Activated naive CD8-positive, alpha-beta T cell treated with anti-CD3 and anti-CD28 coated beads for 36 hours (primary cell): ENCODE measurements at regions not wholly inside any gene's neighbourhood (a gene's known extent, or its start where the extent isn't known, plus 50 kb on each side); places are given as distances from the start of the nearest gene placed in this dataset.

Source experiments
- DNase-seq: peaks from one replicate; pipeline ENCODE4 v3.0.0; 2021
- H3K27ac Mint-ChIP-seq: one replicate; pipeline ENCODE4 v1.8.0; 2022; ENCODE audit warnings: mild to moderate bottlenecking, moderate library complexity, mixed read lengths
- H3K27me3 Mint-ChIP-seq: one replicate; pipeline ENCODE4 v1.8.0; 2022; ENCODE audit warnings: mild to moderate bottlenecking, mixed read lengths
- H3K36me3 Mint-ChIP-seq: one replicate; pipeline ENCODE4 v1.8.0; 2021; ENCODE audit warnings: mild to moderate bottlenecking, mixed read lengths
- H3K4me1 Mint-ChIP-seq: one replicate; pipeline ENCODE4 v1.8.0; 2021; ENCODE audit warnings: mixed read lengths
- H3K4me3 Mint-ChIP-seq: one replicate; pipeline ENCODE4 v1.8.0; 2022; ENCODE audit warnings: mild to moderate bottlenecking, moderate library complexity, mixed read lengths
- H3K9me3 Mint-ChIP-seq: one replicate; pipeline ENCODE4 v1.8.0; 2022; ENCODE audit warnings: mixed read lengths

GRCh38 chr7:110326966-110327365 is 764.0 kb upstream of the LRRN3 start:
- Mint-ChIP-seq H3K27me3 (no peaks in the 10 kb centered on the region), H3K36me3 (no peaks in the 10 kb centered on the region), H3K4me3 (no peak overlapping the region), H3K9me3 (no peaks in the 10 kb centered on the region), H3K27ac (no peak overlapping the region), H3K4me1 (no peaks in the 10 kb centered on the region)
- DNase-seq, result no peak

DNA sequence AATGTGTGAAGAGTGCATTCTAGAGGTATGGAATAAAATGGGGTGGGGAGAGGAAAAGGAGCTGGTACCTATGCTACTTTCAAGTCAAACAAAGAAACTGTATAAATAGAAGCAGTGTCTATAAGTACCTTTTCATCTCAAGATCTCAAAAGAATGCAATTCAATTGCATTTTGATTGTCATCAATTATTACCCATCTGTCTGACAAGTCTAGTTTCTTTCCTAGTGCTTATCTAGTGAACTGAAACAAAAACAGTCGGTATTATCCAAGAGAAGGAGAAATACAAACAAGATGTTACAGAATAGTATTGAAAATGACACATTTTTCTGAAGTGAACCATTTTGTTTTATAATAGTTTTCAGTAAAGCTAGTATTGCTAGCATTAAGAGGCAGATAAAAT is 754.5 kb upstream of the LRRN3 start:
- H3K9me3 Mint-ChIP-seq, result peaks cover 1% of the 10 kb centered on the region
- DNase-seq, result no peak
- no peak overlapping the region for H3K4me3 Mint-ChIP-seq
- H3K36me3 Mint-ChIP-seq, result no peaks in the 10 kb centered on the region
- no peak overlapping the region for H3K27ac Mint-ChIP-seq
- no peaks in the 10 kb centered on the region for H3K27me3 Mint-ChIP-seq
- no peaks in the 10 kb centered on the region for H3K4me1 Mint-ChIP-seq

DNA sequence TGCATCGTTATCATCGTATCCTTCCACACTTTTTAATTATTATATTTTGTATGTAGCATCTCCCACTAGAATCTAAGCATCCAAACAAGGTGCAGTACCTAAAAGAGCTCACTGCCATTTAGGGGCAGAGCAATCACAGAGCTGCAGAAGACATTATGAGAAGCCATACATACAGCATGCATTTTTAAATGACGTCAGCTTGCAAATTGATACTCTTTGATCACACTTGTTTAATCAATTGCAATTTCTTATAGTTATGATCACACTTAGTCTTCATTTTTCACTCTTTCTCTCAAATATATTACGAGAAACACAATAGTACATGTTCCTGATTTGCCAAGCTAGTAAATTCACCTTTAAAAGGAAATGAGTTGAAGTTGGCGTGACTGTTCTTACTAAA is 753.3 kb upstream of the LRRN3 start:
- H3K27ac Mint-ChIP-seq, result no peak overlapping the region
- no peaks in the 10 kb centered on the region for H3K4me1 Mint-ChIP-seq
- no peak for DNase-seq
- peaks cover 1% of the 10 kb centered on the region for H3K9me3 Mint-ChIP-seq
- H3K27me3 Mint-ChIP-seq, result no peaks in the 10 kb centered on the region
- no peaks in the 10 kb centered on the region for H3K36me3 Mint-ChIP-seq
- no peak overlapping the region for H3K4me3 Mint-ChIP-seq

GRCh38 chr7:110347081-110347480 is 743.8 kb upstream of the LRRN3 start:
- Mint-ChIP-seq H3K36me3 (no peaks in the 10 kb centered on the region), H3K27ac (no peak overlapping the region), H3K27me3 (no peaks in the 10 kb centered on the region), H3K4me3 (no peak overlapping the region), H3K9me3 (peaks cover 8% of the 10 kb centered on the region), H3K4me1 (no peaks in the 10 kb centered on the region)
- DNase-seq, result no peak

GRCh38 chr7:110356438-110356837 is 734.5 kb upstream of the LRRN3 start:
- Mint-ChIP-seq H3K4me3 (no peak overlapping the region), H3K4me1 (no peaks in the 10 kb centered on the region), H3K9me3 (peaks cover 2% of the 10 kb centered on the region), H3K27me3 (no peaks in the 10 kb centered on the region), H3K27ac (no peak overlapping the region), H3K36me3 (no peaks in the 10 kb centered on the region)
- no peak for DNase-seq

GRCh38 chr7:110358028-110358427 is 732.9 kb upstream of the LRRN3 start:
- Mint-ChIP-seq H3K9me3 (peaks cover 2% of the 10 kb centered on the region), H3K27ac (no peak overlapping the region), H3K27me3 (no peaks in the 10 kb centered on the region), H3K4me3 (no peak overlapping the region), H3K4me1 (no peaks in the 10 kb centered on the region), H3K36me3 (no peaks in the 10 kb centered on the region)
- no peak for DNase-seq

DNA sequence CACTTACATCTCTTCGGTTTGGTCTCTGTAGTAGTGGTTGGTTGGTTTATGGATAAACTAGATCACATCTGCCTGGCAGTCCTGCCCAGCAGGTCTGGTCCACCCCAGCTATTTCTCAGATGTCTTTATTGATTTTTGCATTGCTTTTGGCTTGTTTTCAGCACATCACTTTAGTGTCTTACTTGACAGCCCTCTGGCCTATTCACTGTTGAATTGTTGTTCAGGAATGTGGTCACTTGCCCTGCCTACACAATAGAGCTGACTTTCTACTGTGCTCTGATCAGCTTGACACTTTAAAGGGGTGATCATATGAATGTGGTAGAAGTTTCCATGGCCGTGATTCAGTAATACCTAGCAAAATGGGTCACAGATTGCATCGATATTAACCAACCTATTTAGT is 719.2 kb upstream of the LRRN3 start:
- no peaks in the 10 kb centered on the region for H3K4me1 Mint-ChIP-seq

DNA sequence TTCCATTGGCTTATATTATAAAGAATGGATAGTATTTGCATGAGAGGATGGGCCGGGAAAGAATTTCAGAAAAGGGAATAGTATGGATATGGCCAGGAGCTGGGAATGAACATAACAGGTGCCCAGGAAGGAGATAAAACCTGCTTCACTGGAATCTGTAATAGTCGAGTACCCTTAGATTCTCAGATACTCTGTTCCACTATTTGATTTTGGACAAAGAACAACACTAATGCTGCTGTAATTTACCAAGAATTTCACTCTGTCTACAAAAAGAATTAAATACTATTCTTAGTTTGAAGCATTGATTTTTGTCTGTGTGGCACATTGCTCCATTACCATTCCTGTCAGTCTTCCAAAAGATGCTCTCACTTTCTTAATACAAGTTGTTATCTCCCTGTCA is 718.2 kb upstream of the LRRN3 start:
- Mint-ChIP-seq H3K27ac (no peak overlapping the region), H3K27me3 (no peaks in the 10 kb centered on the region), H3K4me1 (no peaks in the 10 kb centered on the region), H3K9me3 (peaks cover 4% of the 10 kb centered on the region), H3K4me3 (no peak overlapping the region), H3K36me3 (no peaks in the 10 kb centered on the region)
- DNase-seq, result no peak

More for the DNA sequence above, 719.2 kb upstream of the LRRN3 start:
- H3K27me3 Mint-ChIP-seq, result no peaks in the 10 kb centered on the region
- H3K9me3 Mint-ChIP-seq, result peaks cover 4% of the 10 kb centered on the region
- H3K4me3 Mint-ChIP-seq, result no peak overlapping the region
- H3K36me3 Mint-ChIP-seq, result no peaks in the 10 kb centered on the region
- H3K27ac Mint-ChIP-seq, result no peak overlapping the region
- no peak for DNase-seq

DNA sequence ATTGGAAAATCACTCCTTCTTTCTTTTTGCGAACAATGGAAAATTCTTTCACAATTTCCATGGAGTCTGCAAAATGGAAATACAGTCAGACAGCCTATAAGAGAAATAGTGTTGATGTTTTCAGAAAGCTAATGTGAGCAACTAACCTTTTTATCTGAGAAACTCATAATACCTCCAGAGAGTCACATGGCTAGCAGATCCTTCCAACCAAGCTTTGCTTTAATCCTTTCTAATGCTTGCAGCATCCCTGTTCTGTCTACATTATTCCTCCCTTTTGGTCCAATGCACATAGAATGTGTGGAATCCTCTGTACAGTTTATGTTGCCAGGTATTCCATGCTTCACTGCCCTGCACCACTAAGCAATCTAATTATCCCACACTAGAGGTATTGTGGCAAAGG is 717.5 kb upstream of the LRRN3 start:
- no peak overlapping the region for H3K4me3 Mint-ChIP-seq
- H3K36me3 Mint-ChIP-seq, result no peaks in the 10 kb centered on the region
- H3K4me1 Mint-ChIP-seq, result no peaks in the 10 kb centered on the region
- peaks cover 4% of the 10 kb centered on the region for H3K9me3 Mint-ChIP-seq
- no peaks in the 10 kb centered on the region for H3K27me3 Mint-ChIP-seq
- H3K27ac Mint-ChIP-seq, result no peak overlapping the region
- no peak for DNase-seq

- no peak overlapping the region for H3K4me3 Mint-ChIP-seq
- no peak for DNase-seq
- no peaks in the 10 kb centered on the region for H3K4me1 Mint-ChIP-seq
- no peaks in the 10 kb centered on the region for H3K27me3 Mint-ChIP-seq
- H3K27ac Mint-ChIP-seq, result no peak overlapping the region
- H3K36me3 Mint-ChIP-seq, result no peaks in the 10 kb centered on the region
- H3K9me3 Mint-ChIP-seq, result peaks cover 4% of the 10 kb centered on the region
Measured at GRCh38 chr7:110373859-110374258, 717.1 kb upstream of the LRRN3 start.

- DNase-seq, result no peak
- Mint-ChIP-seq H3K4me1 (no peaks in the 10 kb centered on the region), H3K4me3 (no peak overlapping the region), H3K9me3 (peaks cover 4% of the 10 kb centered on the region), H3K27me3 (no peaks in the 10 kb centered on the region), H3K36me3 (no peaks in the 10 kb centered on the region), H3K27ac (no peak overlapping the region)
Measured at GRCh38 chr7:110375068-110375467, 715.9 kb upstream of the LRRN3 start.

DNA sequence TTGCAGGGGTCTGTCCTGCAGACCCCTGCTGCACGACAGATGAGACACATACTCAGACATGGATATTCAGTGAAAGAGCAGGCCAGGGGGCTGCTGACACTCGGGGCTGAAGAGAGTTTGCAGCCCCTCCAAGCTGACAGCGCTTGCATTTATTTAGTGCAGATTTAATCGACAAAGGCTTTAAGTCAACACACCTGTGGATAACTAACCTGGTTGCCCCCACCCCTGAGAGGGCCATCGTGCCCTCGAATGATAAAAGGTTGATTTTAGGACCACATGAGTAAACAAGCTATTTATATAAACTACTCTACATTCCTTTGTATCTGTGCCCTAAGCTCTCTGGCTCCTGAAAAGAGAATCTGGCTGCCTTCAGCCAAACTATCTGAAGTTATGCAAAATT is 708.2 kb upstream of the LRRN3 start:
- no peaks in the 10 kb centered on the region for H3K9me3 Mint-ChIP-seq
- H3K4me1 Mint-ChIP-seq, result no peaks in the 10 kb centered on the region
- H3K36me3 Mint-ChIP-seq, result no peaks in the 10 kb centered on the region
- no peak overlapping the region for H3K4me3 Mint-ChIP-seq
- no peak for DNase-seq
- no peaks in the 10 kb centered on the region for H3K27me3 Mint-ChIP-seq
- no peak overlapping the region for H3K27ac Mint-ChIP-seq

GRCh38 chr7:110386006-110386405 is 704.9 kb upstream of the LRRN3 start:
- no peaks in the 10 kb centered on the region for H3K9me3 Mint-ChIP-seq
- H3K27me3 Mint-ChIP-seq, result no peaks in the 10 kb centered on the region
- no peak overlapping the region for H3K4me3 Mint-ChIP-seq
- H3K4me1 Mint-ChIP-seq, result no peaks in the 10 kb centered on the region
- H3K27ac Mint-ChIP-seq, result no peak overlapping the region
- DNase-seq, result no peak
- H3K36me3 Mint-ChIP-seq, result no peaks in the 10 kb centered on the region

DNA sequence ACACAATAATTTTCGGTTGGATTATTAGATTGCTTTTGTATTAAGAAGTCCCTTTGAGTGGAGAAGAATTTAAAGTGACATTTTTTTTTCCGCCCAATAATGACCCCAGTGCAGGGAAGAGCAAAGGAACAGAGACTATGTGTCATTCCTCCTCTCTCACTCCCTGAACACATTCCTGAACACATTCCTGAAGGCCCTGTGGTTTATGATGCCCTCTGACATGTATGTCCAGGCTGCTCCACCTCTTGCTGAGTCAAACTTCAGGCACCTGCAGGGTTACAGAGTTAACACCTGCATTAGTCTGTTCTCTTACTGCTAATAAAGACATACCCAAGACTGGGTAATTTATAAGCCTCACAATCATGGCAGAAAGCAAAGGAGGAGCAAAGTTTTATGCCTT is 704.0 kb upstream of the LRRN3 start:
- no peaks in the 10 kb centered on the region for H3K36me3 Mint-ChIP-seq
- H3K4me3 Mint-ChIP-seq, result no peak overlapping the region
- no peak overlapping the region for H3K27ac Mint-ChIP-seq
- H3K4me1 Mint-ChIP-seq, result no peaks in the 10 kb centered on the region
- DNase-seq, result no peak
- H3K9me3 Mint-ChIP-seq, result no peaks in the 10 kb centered on the region
- no peaks in the 10 kb centered on the region for H3K27me3 Mint-ChIP-seq

DNA sequence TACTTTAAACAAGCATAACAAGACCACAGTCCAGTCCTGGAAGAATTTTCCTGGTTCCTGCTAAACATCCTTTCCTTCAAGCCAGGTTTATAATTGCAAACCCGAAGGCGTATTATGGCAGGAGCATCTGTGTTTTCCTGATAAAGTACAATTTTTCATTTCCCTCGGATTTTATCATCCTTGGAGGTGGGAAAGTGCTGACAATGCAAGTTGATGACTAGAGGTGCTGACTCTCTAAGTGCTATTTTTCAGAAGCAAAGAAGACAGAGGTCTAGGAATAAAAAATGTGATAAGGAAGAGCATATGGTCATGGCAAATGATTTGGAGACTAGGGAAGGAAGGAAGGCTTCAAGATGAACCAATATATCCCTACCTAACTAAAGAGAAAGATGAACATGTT is 703.2 kb upstream of the LRRN3 start:
- Mint-ChIP-seq H3K27me3 (peaks cover 4% of the 10 kb centered on the region), H3K4me1 (no peaks in the 10 kb centered on the region), H3K27ac (no peak overlapping the region), H3K36me3 (no peaks in the 10 kb centered on the region), H3K4me3 (no peak overlapping the region), H3K9me3 (no peaks in the 10 kb centered on the region)
- DNase-seq, result no peak

GRCh38 chr7:110388457-110388856 is 702.5 kb upstream of the LRRN3 start:
- no peaks in the 10 kb centered on the region for H3K4me1 Mint-ChIP-seq
- no peak overlapping the region for H3K27ac Mint-ChIP-seq
- H3K27me3 Mint-ChIP-seq, result peaks cover 5% of the 10 kb centered on the region
- no peak overlapping the region for H3K4me3 Mint-ChIP-seq
- DNase-seq, result no peak
- no peaks in the 10 kb centered on the region for H3K9me3 Mint-ChIP-seq
- H3K36me3 Mint-ChIP-seq, result no peaks in the 10 kb centered on the region

- H3K4me1 Mint-ChIP-seq, result no peaks in the 10 kb centered on the region
- H3K4me3 Mint-ChIP-seq, result no peak overlapping the region
- H3K36me3 Mint-ChIP-seq, result no peaks in the 10 kb centered on the region
- H3K9me3 Mint-ChIP-seq, result no peaks in the 10 kb centered on the region
- no peak overlapping the region for H3K27ac Mint-ChIP-seq
- DNase-seq, result no peak
- H3K27me3 Mint-ChIP-seq, result peaks cover 9% of the 10 kb centered on the region
Measured at GRCh38 chr7:110396021-110396420, 694.9 kb upstream of the LRRN3 start.
